ENCODE measurements at regions not wholly inside any gene's neighbourhood (a gene's known extent, or its start where the extent isn't known, plus 50 kb on each side); places are given as distances from the start of the nearest gene placed in this dataset.

GRCh38 chr2:39523308-39524044 lies 86.4 kb upstream of the MAP4K3 start:
- H4K20me1 ChIP-seq (replicated peaks in 1 of 2; ENCODE audit: control insufficient read depth in 1 of 2, insufficient read depth in 2 of 2, low read length in 2 of 2) = no peaks in the 10 kb centered on the region
- H2BK20ac ChIP-seq (ENCODE audit: low read length) = no peak overlapping the region
- H3K23ac ChIP-seq (ENCODE audit: insufficient read length) = no peak overlapping the region
- no peak overlapping the region for H3K18ac ChIP-seq (ENCODE audit: extremely low read depth, low read length)
- H3K23me2 ChIP-seq (ENCODE audit: low read depth, low read length) = no peaks in the 10 kb centered on the region
- H3K27ac ChIP-seq (ENCODE audit: low read depth, low read length) = no peak overlapping the region
- TF ChIP-seq NRF1 (IDR thresholded peaks at IDR 0.05; ENCODE audit: low read depth, low read length) (no peak), RNF2 (IDR thresholded peaks at IDR 0.05; ENCODE audit: borderline replicate concordance, low read depth, low read length, missing control alignments, poor library complexity, severe bottlenecking) (no peak), ATF3 (IDR thresholded peaks at IDR 0.05; ENCODE audit: insufficient read depth, low read depth, low read length) (no peak), ASH2L (IDR thresholded peaks at IDR 0.05; ENCODE audit: low read length) (no peak), SP4 (IDR thresholded peaks at IDR 0.05; ENCODE audit: low read length) (no peak)
- no peak for DNase-seq (ENCODE audit: low read depth in 1 of 2, low spot score in 2 of 2)
- no peak overlapping the region for H2BK12ac ChIP-seq (ENCODE audit: low read depth, low read length)
- H3K56ac ChIP-seq (replicated peaks; ENCODE audit: insufficient read length, low read depth, low read length) = peak overlapping the region; percentile 54
- H3K14ac ChIP-seq (ENCODE audit: insufficient read length) = no peak overlapping the region
- peaks cover 0 to 4% (median 0%) of the 10 kb centered on the region in 4 experiments; a peak in 2 of 8 replicates for H3K36me3 ChIP-seq (ENCODE audit: control insufficient read depth in 2 of 4, insufficient read depth in 4 of 4, low read length in 3 of 4)
- H3K27me3 ChIP-seq (replicated peaks in 1 of 4; ENCODE audit: control insufficient read depth in 3 of 4, extremely low read depth in 1 of 4, insufficient read depth in 3 of 4, low read length in 3 of 4) = no peaks in the 10 kb centered on the region
- no peak overlapping the region for H3K4me3 ChIP-seq (ENCODE audit: extremely low read depth in 1 of 4, insufficient read depth in 2 of 4, low read depth in 3 of 4, low read length in 4 of 4)
- H3K79me2 ChIP-seq (ENCODE audit: control insufficient read depth in 1 of 2, insufficient read depth in 2 of 2, low read length in 2 of 2) = no peaks in the 10 kb centered on the region
- no peak overlapping the region for H2BK120ac ChIP-seq (replicated peaks; ENCODE audit: low read depth, low read length)
- H4K8ac ChIP-seq (ENCODE audit: extremely low read depth, insufficient read depth, low read length) = no peak overlapping the region
- CTCF ChIA-PET (ENCODE audit: partially characterized antibody) = interaction anchor here (0.5 to 3.3 kb wide), 5 partner anchors 8 to 206 kb away, joined by 3 to 16 read pairs (median 3); no protein-coding TSS in a partner anchor
- H2BK5ac ChIP-seq (ENCODE audit: low read depth, low read length) = no peak overlapping the region
- WGBS, 2 experiments (ENCODE audit: extremely low coverage in 1 of 2, insufficient coverage in 1 of 2, insufficient read length in 1 of 2, insufficient replicate concordance in 2 of 2, low coverage in 1 of 2, low lambda C conversion rate in 2 of 2, missing lambda C conversion rate in 1 of 2) = 87% methylated on average over 2 of the region's 2 CpGs; no CpG with 5 or more reads in 1 of the 2 experiments
- H4K5ac ChIP-seq (ENCODE audit: insufficient read length, low read depth, low read length) = no peak overlapping the region
- H3K4ac ChIP-seq (replicated peaks; ENCODE audit: insufficient read length, low read depth, low read length) = no peak overlapping the region
- H4K91ac ChIP-seq (replicated peaks; ENCODE audit: insufficient read length, low read length) = no peak overlapping the region
- H2AFZ ChIP-seq (ENCODE audit: low read length) = no peak overlapping the region
- H2BK15ac ChIP-seq (ENCODE audit: low read length) = no peak overlapping the region
- no peak overlapping the region for H3K9ac ChIP-seq (replicated peaks in 1 of 4; ENCODE audit: extremely low read depth in 1 of 4, low read depth in 3 of 4, low read length in 3 of 4)
- no peaks in the 10 kb centered on the region for H3K79me1 ChIP-seq (ENCODE audit: low read depth, low read length)
- peaks cover 19 to 21% of the 10 kb centered on the region in 2 experiments for H3K9me3 ChIP-seq (ENCODE audit: insufficient read depth in 2 of 2, low read depth in 1 of 2, low read length in 1 of 2)
- POLR2A ChIA-PET (ENCODE audit: partially characterized antibody) = no interaction called here
- peaks cover 0 to 4% (median 0%) of the 10 kb centered on the region in 4 experiments; a peak in 1 of 7 replicates for H3K4me1 ChIP-seq (replicated peaks in 1 of 4; ENCODE audit: control insufficient read depth in 3 of 4, insufficient read depth in 4 of 4, low read length in 3 of 4)
- H2AK5ac ChIP-seq (ENCODE audit: low read depth, low read length) = no peak overlapping the region
- no peak for FAIRE-seq
- no peak overlapping the region for H3K4me2 ChIP-seq (ENCODE audit: insufficient read depth in 1 of 2, low read depth in 2 of 2, low read length in 2 of 2)

Measured in H1 (cell line).